CD4-positive, alpha-beta memory T cell (primary cell): ENCODE measurements at regions not wholly inside any gene's neighbourhood (a gene's known extent, or its start where the extent isn't known, plus 50 kb on each side); places are given as distances from the start of the nearest gene placed in this dataset.

ENCODE experiments used
- CTCF ChIA-PET: fragments of 350-600 bp; sonication (Branson Sonifier 250); formaldehyde crosslinking; loops from one replicate; lab custom pipeline; 2021; ENCODE audit warnings: inconsistent platforms; ENCODE audit not compliant: partially characterized antibody; lab: Charles Lee
- POLR2A ChIA-PET: fragments of 350-600 bp; sonication (Branson Sonifier 250); formaldehyde crosslinking; loops from one replicate; lab custom pipeline; 2021; ENCODE audit not compliant: partially characterized antibody; lab: Charles Lee
- DNase-seq, 5 donors: peaks; one replicate each; pipeline versions ENCODE4 v3.0.0 to v3.0.0-alpha.2; 2020 to 2022; ENCODE audit warnings: mixed read lengths in 1 of 5
- H3K27ac ChIP-seq: one replicate; pipeline ENCODE4 v1.7.0; 2013; ENCODE audit warnings: low read depth, low read length
- H3K27me3 ChIP-seq: 2 replicates; pipeline ENCODE4 v1.7.0; 2013; ENCODE audit warnings: mild to moderate bottlenecking, low read length, moderate library complexity; ENCODE audit not compliant: insufficient read depth
- H3K36me3 ChIP-seq: 2 replicates; pipeline ENCODE4 v1.7.0; 2013; ENCODE audit warnings: mild to moderate bottlenecking, low read length, moderate library complexity; ENCODE audit not compliant: insufficient read depth
- H3K4me1 ChIP-seq: 2 replicates; pipeline ENCODE4 v1.7.0; 2013; ENCODE audit warnings: mild to moderate bottlenecking, low read length, moderate library complexity; ENCODE audit not compliant: insufficient read depth
- H3K4me3 ChIP-seq, 2 donors: one replicate each; pipeline ENCODE4 v1.7.0; 2013; ENCODE audit warnings: low read length in 2 of 2, mild to moderate bottlenecking in 1 of 2
- H3K9me3 ChIP-seq, 2 donors: one replicate each; pipeline ENCODE4 v1.7.0; 2013; ENCODE audit warnings: low read length in 2 of 2, control low read depth in 1 of 2; ENCODE audit not compliant: control insufficient read depth in 1 of 2
- H3K27ac Mint-ChIP-seq, 7 donors: one replicate each; pipeline ENCODE4 v1.8.0; 2020 to 2021; ENCODE audit warnings: mixed read lengths in 7 of 7, mild to moderate bottlenecking in 6 of 7, inconsistent platforms in 3 of 7, moderate library complexity in 3 of 7
- H3K27me3 Mint-ChIP-seq, 2 donors: one replicate each; pipeline ENCODE4 v1.8.0; 2020 to 2021; ENCODE audit warnings: mixed read lengths in 2 of 2
- H3K36me3 Mint-ChIP-seq, 2 donors: one replicate each; pipeline ENCODE4 v1.8.0; 2020 to 2021; ENCODE audit warnings: mixed read lengths in 2 of 2, inconsistent platforms in 1 of 2, mild to moderate bottlenecking in 1 of 2
- H3K4me1 Mint-ChIP-seq, 4 donors: one replicate each; pipeline ENCODE4 v1.8.0; 2020 to 2021; ENCODE audit warnings: mixed read lengths in 4 of 4, mild to moderate bottlenecking in 1 of 4
- H3K4me3 Mint-ChIP-seq, 8 donors: one replicate each; pipeline ENCODE4 v1.8.0; 2020 to 2021; ENCODE audit warnings: mixed read lengths in 8 of 8, mild to moderate bottlenecking in 7 of 8, moderate library complexity in 6 of 8, inconsistent platforms in 3 of 8
- H3K9me3 Mint-ChIP-seq, 8 donors: one replicate each; pipeline ENCODE4 v1.8.0; 2020 to 2021; ENCODE audit warnings: mixed read lengths in 8 of 8, mild to moderate bottlenecking in 5 of 8, inconsistent platforms in 3 of 8, moderate library complexity in 1 of 8
- intact Hi-C: fragments of 100-400 bp; cut with micrococcal nuclease; formaldehyde crosslinking; loops from one replicate; pipeline ENCODE4 v1.15.1; 2023

DNA sequence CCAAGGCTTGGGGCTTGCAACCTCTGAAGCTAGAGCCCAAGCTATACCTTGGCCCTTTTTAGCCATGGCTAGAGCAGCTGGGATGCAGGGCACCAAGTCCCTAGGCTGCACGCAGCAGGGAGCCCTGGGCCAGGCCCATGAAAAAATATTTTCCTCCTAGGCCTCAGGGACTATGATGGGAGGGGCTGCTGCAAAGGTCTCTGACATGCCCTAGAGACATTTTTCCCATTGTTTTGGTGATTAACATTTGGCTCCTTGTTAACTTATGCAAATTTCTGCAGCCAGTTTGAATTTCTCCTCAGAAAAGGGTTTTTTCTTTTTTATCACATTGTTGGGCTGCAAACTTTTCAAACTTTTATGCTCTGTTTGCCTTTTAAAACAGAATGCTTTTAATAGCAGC, 56.9 kb upstream of the LHCGR start:
- Histone ChIP-seq H3K36me3 (no peaks in the 10 kb centered on the region), H3K4me1 (no peaks in the 10 kb centered on the region), H3K27ac (no peak overlapping the region), H3K27me3 (no peaks in the 10 kb centered on the region), H3K9me3 (no peaks in the 10 kb centered on the region), H3K4me3 (no peak overlapping the region)
- Mint-ChIP-seq H3K36me3 (no peaks in the 10 kb centered on the region), H3K9me3 (no peaks in the 10 kb centered on the region), H3K4me3 (no peak overlapping the region), H3K27ac (no peak overlapping the region), H3K27me3 (peaks cover 0 to 9% of the 10 kb centered on the region in 2 donors), H3K4me1 (no peaks in the 10 kb centered on the region)
- no peak for DNase-seq
- CTCF ChIA-PET: no interaction called here
- intact Hi-C loops: no loop called here
- POLR2A ChIA-PET: no interaction called here

- Mint-ChIP-seq H3K4me1 (no peaks in the 10 kb centered on the region), H3K9me3 (peaks cover 0 to 5% (median 0%) of the 10 kb centered on the region in 8 donors), H3K4me3 (no peak overlapping the region), H3K27me3 (peaks cover 0 to 10% of the 10 kb centered on the region in 2 donors), H3K27ac (no peak overlapping the region), H3K36me3 (no peaks in the 10 kb centered on the region)
- H3K9me3 ChIP-seq: no peaks in the 10 kb centered on the region
- intact Hi-C loops: no loop called here
- H3K4me3 ChIP-seq: no peak overlapping the region
- no peak for DNase-seq
- CTCF ChIA-PET: no interaction called here
- POLR2A ChIA-PET: no interaction called here
- H3K27me3 ChIP-seq: no peaks in the 10 kb centered on the region
- H3K27ac ChIP-seq: no peak overlapping the region
- no peaks in the 10 kb centered on the region for H3K4me1 ChIP-seq
- no peaks in the 10 kb centered on the region for H3K36me3 ChIP-seq
Measured at GRCh38 chr2:48808311-48808710, 52.8 kb upstream of the LHCGR start.
